HepG2 (cell line): ENCODE measurements at regions not wholly inside any gene's neighbourhood (a gene's known extent, or its start where the extent isn't known, plus 50 kb on each side); places are given as distances from the start of the nearest gene placed in this dataset.

Experiments
- ATAC-seq: fragments of 200-7000 bp; cut with Tn5 transposase; 3 replicates; pipeline ENCODE4 v1.9.1; 2020; ENCODE audit warnings: mild to moderate bottlenecking, moderate library complexity
- BruUV-seq: library from RNA; stranded (reverse); fragments of 400-500 nt; replicated peaks from 2 replicates; lab custom pipeline; 2021; lab: Mats Ljungman, UMichigan
- CTCF ChIA-PET: fragments of 300-600 bp; formaldehyde crosslinking; extraction: SDS; loops from one replicate; lab custom pipeline; 2021; ENCODE audit warnings: low total read pairs, inconsistent platforms, low intra/inter-chr PET ratio; lab: Yijun Ruan, JAX
- POLR2A ChIA-PET: fragments of 350-600 bp; sonication (Branson Sonifier 250); formaldehyde crosslinking; loops from one replicate; lab custom pipeline; 2020; ENCODE audit warnings: antibody characterized with exemption, inconsistent platforms; lab: Yijun Ruan, JAX
- DNase-seq: peaks from one replicate; pipeline ENCODE4 v3.0.0-alpha.2; 2015; ENCODE audit warnings: low spot score
- FAIRE-seq: peaks from 3 replicates; lab custom pipeline; 2011; peaks lifted over from hg19 to GRCh38; lab: Jason Lieb, UNC
- H2AFZ ChIP-seq: one replicate; pipeline ENCODE4 v1.6.1; 2011; ENCODE audit warnings: low read length, inconsistent platforms
- H3K27ac ChIP-seq: fragments of 300-600 bp; 3 replicates; pipeline ENCODE4 v1.8.0; 2011; ENCODE audit warnings: mixed run types, mild to moderate bottlenecking, mixed read lengths, low read length, inconsistent platforms; ENCODE audit not compliant: insufficient read depth; ENCODE audit errors: extremely low read length
- H3K27me3 ChIP-seq, 2 experiments: fragments of 200-600 bp in 1 of 2; 2 replicates in 1 of 2; 3 replicates in 1 of 2; pipeline versions ENCODE4 v1.6.0 to v1.8.0; 2011; ENCODE audit warnings: low read length in 2 of 2, mild to moderate bottlenecking in 2 of 2, moderate library complexity in 2 of 2, inconsistent platforms in 1 of 2; ENCODE audit not compliant: insufficient read depth in 2 of 2, control insufficient read depth in 1 of 2
- H3K36me3 ChIP-seq, 2 experiments: fragments of 200-600 bp in 1 of 2; replicated peaks in 1 of 2; 2 replicates in 1 of 2; 3 replicates in 1 of 2; pipeline versions ENCODE4 v1.5.1 to v1.8.0; 2011; ENCODE audit warnings: low read length in 2 of 2, inconsistent platforms in 1 of 2; ENCODE audit not compliant: insufficient read depth in 2 of 2, control insufficient read depth in 1 of 2
- H3K4me1 ChIP-seq: 2 replicates; pipeline ENCODE4 v1.5.1; 2012; ENCODE audit warnings: low read length, inconsistent platforms; ENCODE audit not compliant: insufficient read depth
- H3K4me2 ChIP-seq: 2 replicates; pipeline ENCODE4 v1.6.0; 2011; ENCODE audit warnings: low read depth, low read length, inconsistent platforms
- H3K4me3 ChIP-seq, 3 experiments: fragments of 200-600 bp in 1 of 3; sonication (generic), shearing (Covaris generic) in 1 of 3; replicated peaks in 1 of 3; 2 replicates each; pipeline ENCODE4 v1.5.1; 2011 to 2016; ENCODE audit warnings: low read length in 3 of 3, inconsistent platforms in 2 of 3, low read depth in 2 of 3, mild to moderate bottlenecking in 2 of 3, control low read depth in 1 of 3, mixed read lengths in 1 of 3; ENCODE audit not compliant: insufficient read depth in 1 of 3
- H3K79me2 ChIP-seq: one replicate; pipeline ENCODE4 v1.6.1; 2011; ENCODE audit warnings: low read length, inconsistent platforms; ENCODE audit not compliant: insufficient read depth
- H3K9ac ChIP-seq: 2 replicates; pipeline ENCODE4 v1.6.0; 2011; ENCODE audit warnings: mild to moderate bottlenecking, low read depth, low read length, inconsistent platforms; ENCODE audit not compliant: insufficient read depth
- H3K9me3 ChIP-seq: 2 replicates; pipeline ENCODE4 v1.5.1; 2012; ENCODE audit warnings: mild to moderate bottlenecking, low read length
- H4K20me1 ChIP-seq: 2 replicates; pipeline ENCODE4 v1.6.0; 2011; ENCODE audit warnings: inconsistent platforms, mild to moderate bottlenecking, low read length, moderate library complexity; ENCODE audit not compliant: insufficient read depth
- CC2D1A ChIP-seq: sonication (generic); formaldehyde crosslinking; IDR thresholded peaks from 2 replicates; pipeline ENCODE4 v1.8.1; 2023; ENCODE audit warnings: mild to moderate bottlenecking, missing genetic modification reagents
- GPN1 ChIP-seq: sonication (generic); formaldehyde crosslinking; IDR thresholded peaks from 2 replicates; pipeline ENCODE4 v1.5.1; 2020; ENCODE audit warnings: missing genetic modification reagents, borderline replicate concordance
- KDM4B ChIP-seq: sonication (generic); formaldehyde crosslinking; IDR thresholded peaks from 2 replicates; pipeline ENCODE4 v1.4.0; 2020; ENCODE audit warnings: missing genetic modification reagents
- MTERF4 ChIP-seq: sonication (generic); formaldehyde crosslinking; IDR thresholded peaks from 2 replicates; pipeline ENCODE4 v1.8.0; 2023; ENCODE audit warnings: mild to moderate bottlenecking, missing genetic modification reagents
- ZBTB34 ChIP-seq: sonication (generic); formaldehyde crosslinking; IDR thresholded peaks from 2 replicates; pipeline ENCODE4 v1.8.0; 2022; ENCODE audit warnings: mild to moderate bottlenecking, missing genetic modification reagents
- ZNF17 ChIP-seq: sonication (generic); formaldehyde crosslinking; IDR thresholded peaks from 2 replicates; pipeline ENCODE4 v1.5.0; 2020; ENCODE audit warnings: mild to moderate bottlenecking, missing genetic modification reagents
- ZNF224 ChIP-seq: sonication (generic); formaldehyde crosslinking; IDR thresholded peaks from 2 replicates; pipeline ENCODE4 v1.5.0; 2020; ENCODE audit warnings: mild to moderate bottlenecking, missing genetic modification reagents
- ZNF383 ChIP-seq: sonication (generic); formaldehyde crosslinking; IDR thresholded peaks from 2 replicates; pipeline ENCODE4 v1.4.0; 2020; ENCODE audit warnings: missing genetic modification reagents, mild to moderate bottlenecking, borderline replicate concordance
- ZNF678 ChIP-seq: sonication (generic); formaldehyde crosslinking; IDR thresholded peaks from 2 replicates; pipeline ENCODE4 v1.4.0; 2020; ENCODE audit warnings: mild to moderate bottlenecking, missing genetic modification reagents
- ZNF724P ChIP-seq: sonication (generic); formaldehyde crosslinking; IDR thresholded peaks from 2 replicates; pipeline ENCODE4 v1.8.0; 2022; ENCODE audit warnings: missing genetic modification reagents, borderline replicate concordance
- ZNF891 ChIP-seq: sonication (generic); formaldehyde crosslinking; IDR thresholded peaks from 2 replicates; pipeline ENCODE4 v1.5.0; 2020; ENCODE audit warnings: mild to moderate bottlenecking, missing genetic modification reagents
- WGBS: methylation state at CpG from one replicate; pipeline ENCODE4 v1.1.6; 2017; ENCODE audit warnings: low lambda C conversion rate; 5-methylcytosine and 5-hydroxymethylcytosine counted together
- in situ Hi-C: cut with HindIII; loops from 2 replicates; pipeline ENCODE4 v1.10.0; 2017; ENCODE audit warnings: low pct_unique_long_range_greater_than_20kb; ENCODE audit not compliant: extremely low pct_ligation_motif_present
- intact Hi-C: fragments of 100-400 bp; cut with micrococcal nuclease; formaldehyde crosslinking; loops from one replicate; pipeline ENCODE4 v1.10.0; 2022; ENCODE audit not compliant: unreplicated experiment

DNA sequence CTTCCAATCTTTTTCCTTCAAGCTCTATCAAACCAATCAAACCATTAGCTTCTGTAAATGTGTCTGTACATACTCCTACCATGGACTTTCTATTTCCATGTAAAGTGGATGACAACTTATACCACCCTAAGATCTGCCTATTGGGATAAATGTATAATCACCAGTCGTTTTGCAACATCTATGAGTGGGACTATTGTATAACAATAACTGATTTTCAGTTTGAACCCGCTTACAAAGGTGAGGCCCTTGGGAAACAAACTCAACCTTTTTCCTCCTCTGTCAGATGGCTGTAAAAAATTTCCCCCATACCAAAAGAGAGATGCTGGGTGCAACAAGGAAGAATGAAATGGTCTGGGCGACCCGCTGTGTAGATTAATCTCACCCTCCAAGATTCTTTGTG lies 399.1 kb upstream of the ADAMTS5 start:
- in situ Hi-C loops: no loop called here
- DNase-seq: no peak
- Histone ChIP-seq H3K4me1 (no peaks in the 10 kb centered on the region), H3K79me2 (no peaks in the 10 kb centered on the region), H3K4me2 (no peak overlapping the region), H4K20me1 (no peaks in the 10 kb centered on the region), H3K27me3 (no peaks in the 10 kb centered on the region)
- CTCF ChIA-PET: no interaction called here
- TF ChIP-seq ZNF224: no peak
- no peak for TF ChIP-seq ZNF891 (CRISPR knock-in tag)
- TF ChIP-seq GPN1: no peak
- TF ChIP-seq ZNF383 (CRISPR knock-in tag): no peak
- TF ChIP-seq ZNF724P (CRISPR knock-in tag): no peak
- TF ChIP-seq ZBTB34 (CRISPR knock-in tag): no peak
- no peak for TF ChIP-seq ZNF678 (CRISPR knock-in tag)
- TF ChIP-seq KDM4B (CRISPR knock-in tag): no peak
- TF ChIP-seq MTERF4: no peak
- no peak for TF ChIP-seq ZNF17
- no peak for TF ChIP-seq CC2D1A (CRISPR knock-in tag)
- TF ChIP-seq, all 625 proteins: peak for 0
- POLR2A ChIA-PET: no interaction called here
- peaks cover 95% of the 10 kb centered on the region for H3K9me3 ChIP-seq
- 25% methylated on average over 4 of the region's 4 CpGs for WGBS
- no peak overlapping the region for H3K27ac ChIP-seq
- no TSS peak for BruUV-seq
- H3K4me3 ChIP-seq: no peak overlapping the region
- intact Hi-C loops: no loop called here
- no peak overlapping the region for H2AFZ ChIP-seq
- no peak for ATAC-seq
- H3K9ac ChIP-seq: no peak overlapping the region
- H3K36me3 ChIP-seq: no peaks in the 10 kb centered on the region
- no peak for FAIRE-seq
